ENCODE measurements at regions not wholly inside any gene's neighbourhood (a gene's known extent, or its start where the extent isn't known, plus 50 kb on each side); places are given as distances from the start of the nearest gene placed in this dataset.

DNA sequence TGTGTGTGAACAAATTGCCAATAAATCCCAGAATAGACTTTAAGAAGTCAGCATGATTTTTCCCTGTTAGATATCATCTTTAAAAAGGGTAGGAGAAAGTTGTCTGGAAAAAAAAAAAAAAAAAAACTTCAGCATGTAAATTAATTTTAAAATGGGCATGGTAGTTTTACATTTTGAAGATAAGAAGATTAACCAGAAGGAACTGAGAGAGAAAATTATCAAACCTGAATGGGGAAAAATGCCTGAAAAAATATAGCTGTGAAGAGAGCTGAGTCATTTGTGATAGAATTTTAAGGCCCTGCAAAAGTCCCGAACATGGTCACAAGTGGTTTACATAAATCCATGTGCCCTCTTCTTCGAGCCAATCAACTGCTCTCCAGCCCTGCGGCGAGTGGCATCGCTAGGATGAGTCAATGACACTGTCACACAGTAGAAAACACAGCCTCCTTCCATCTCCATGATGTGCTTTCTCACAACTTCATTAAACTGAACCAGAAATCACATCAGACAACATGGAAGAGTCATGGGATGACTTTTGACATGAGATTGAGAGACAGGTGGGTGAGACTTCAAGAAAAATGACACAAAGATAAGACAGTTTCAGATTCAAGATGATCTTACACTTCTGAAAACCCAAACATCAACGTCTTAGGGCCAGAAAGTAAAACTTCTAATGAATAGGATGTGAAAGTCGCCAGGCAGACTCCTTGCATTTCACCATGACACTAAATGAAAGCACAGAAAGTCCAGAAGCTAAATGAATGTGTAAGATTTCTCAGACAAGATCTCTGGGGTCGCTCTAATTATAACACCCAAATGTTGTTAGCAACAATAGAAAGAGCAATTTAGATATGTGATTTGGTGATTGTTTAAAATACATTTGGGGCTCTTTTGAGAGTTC, 273.0 kb upstream of the ID2 start:
- TF ChIP-seq, protein P1, sequence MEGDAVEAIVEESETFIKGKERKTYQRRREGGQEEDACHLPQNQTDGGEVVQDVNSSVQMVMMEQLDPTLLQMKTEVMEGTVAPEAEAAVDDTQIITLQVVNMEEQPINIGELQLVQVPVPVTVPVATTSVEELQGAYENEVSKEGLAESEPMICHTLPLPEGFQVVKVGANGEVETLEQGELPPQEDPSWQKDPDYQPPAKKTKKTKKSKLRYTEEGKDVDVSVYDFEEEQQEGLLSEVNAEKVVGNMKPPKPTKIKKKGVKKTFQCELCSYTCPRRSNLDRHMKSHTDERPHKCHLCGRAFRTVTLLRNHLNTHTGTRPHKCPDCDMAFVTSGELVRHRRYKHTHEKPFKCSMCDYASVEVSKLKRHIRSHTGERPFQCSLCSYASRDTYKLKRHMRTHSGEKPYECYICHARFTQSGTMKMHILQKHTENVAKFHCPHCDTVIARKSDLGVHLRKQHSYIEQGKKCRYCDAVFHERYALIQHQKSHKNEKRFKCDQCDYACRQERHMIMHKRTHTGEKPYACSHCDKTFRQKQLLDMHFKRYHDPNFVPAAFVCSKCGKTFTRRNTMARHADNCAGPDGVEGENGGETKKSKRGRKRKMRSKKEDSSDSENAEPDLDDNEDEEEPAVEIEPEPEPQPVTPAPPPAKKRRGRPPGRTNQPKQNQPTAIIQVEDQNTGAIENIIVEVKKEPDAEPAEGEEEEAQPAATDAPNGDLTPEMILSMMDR (IDR thresholded peaks at IDR 0.05; ENCODE audit: low read length), result no peak
- no peak for TF ChIP-seq EZH2 (optimal IDR thresholded peaks at IDR 0.05; ENCODE audit: low read depth, low read length)
- TF ChIP-seq EZH2phosphoT487 (IDR thresholded peaks at IDR 0.05; ENCODE audit: low read length), result peak; percentile 69; the same call in 1 of the 2 replicates
